Left hindlimb (tissue), 1 donor: ENCODE measurements at regions not wholly inside any gene's neighbourhood (a gene's known extent, or its start where the extent isn't known, plus 50 kb on each side); places are given as distances from the start of the nearest gene placed in this dataset.
A peak's percentile ranks its signal among the peaks of the same experiment; 100 is the strongest.
"Not testable (repeated sequence)": the region's sequence is repeated elsewhere in the genome, so short reads cannot be mapped to it uniquely, and the experiment has no call there.

Experiments used
- DNase-seq: peaks from one replicate; pipeline ENCODE4 v3.0.0-alpha.2; 2018

- DNase-seq: no peak
Measured at GRCh38 chr13:37209621-37210580, 104.4 kb upstream of the CSNK1A1L start.

- no peak for DNase-seq
Measured at GRCh38 chr13:37207691-37208451, 102.4 kb upstream of the CSNK1A1L start.

GRCh38 chr13:37202264-37202663, 96.8 kb upstream of the CSNK1A1L start:
- no peak for DNase-seq

GRCh38 chr13:37201081-37201480, 95.6 kb upstream of the CSNK1A1L start:
- no peak for DNase-seq

GRCh38 chr13:37198629-37199028, 93.2 kb upstream of the CSNK1A1L start:
- no peak for DNase-seq

- no peak for DNase-seq
Measured at GRCh38 chr13:37195621-37196020, 90.2 kb upstream of the CSNK1A1L start.

GRCh38 chr13:37194428-37194861, 89.0 kb upstream of the CSNK1A1L start:
- DNase-seq: no peak

- DNase-seq: no peak
Measured at GRCh38 chr13:37192956-37193355, 87.5 kb upstream of the CSNK1A1L start.

- DNase-seq: no peak
Measured at GRCh38 chr13:37187621-37188020, 82.2 kb upstream of the CSNK1A1L start.

- no peak for DNase-seq
Measured at GRCh38 chr13:37187105-37187504, 81.6 kb upstream of the CSNK1A1L start.

- DNase-seq: no peak
Measured at GRCh38 chr13:37181620-37182019, 76.2 kb upstream of the CSNK1A1L start.

- DNase-seq: no peak
Measured at GRCh38 chr13:37179645-37180044, 74.2 kb upstream of the CSNK1A1L start.

GRCh38 chr13:37177125-37177524, 71.7 kb upstream of the CSNK1A1L start:
- no peak for DNase-seq

GRCh38 chr13:37175996-37176395, 70.5 kb upstream of the CSNK1A1L start:
- no peak for DNase-seq

GRCh38 chr13:37173214-37173613, 67.8 kb upstream of the CSNK1A1L start:
- DNase-seq: no peak

GRCh38 chr13:37172226-37172625, 66.8 kb upstream of the CSNK1A1L start:
- DNase-seq: peak; percentile 71

GRCh38 chr13:37168926-37169325, 63.5 kb upstream of the CSNK1A1L start:
- DNase-seq: no peak

- DNase-seq: no peak
Measured at GRCh38 chr13:37168151-37168550, 62.7 kb upstream of the CSNK1A1L start.

- DNase-seq: no peak
Measured at GRCh38 chr13:37164635-37165034, 59.2 kb upstream of the CSNK1A1L start.

GRCh38 chr13:37163641-37164265, 58.3 kb upstream of the CSNK1A1L start:
- DNase-seq: no peak

GRCh38 chr13:37158481-37158880, 53.0 kb upstream of the CSNK1A1L start:
- DNase-seq: no peak

GRCh38 chr13:37155613-37156097, 50.2 kb upstream of the CSNK1A1L start:
- not testable (repeated sequence) for DNase-seq
